ENCODE measurements at regions not wholly inside any gene's neighbourhood (a gene's known extent, or its start where the extent isn't known, plus 50 kb on each side); places are given as distances from the start of the nearest gene placed in this dataset.

- TF ChIP-seq EZH2 (IDR thresholded peaks at IDR 0.05; ENCODE audit: borderline replicate concordance): no peak
- TF ChIP-seq CTCF (IDR thresholded peaks at IDR 0.05; ENCODE audit: poor library complexity): no peak
- TF ChIP-seq EZH2phosphoT487 (IDR thresholded peaks at IDR 0.05; ENCODE audit: low read depth, severe bottlenecking, unreplicated experiment): no peak
Measured at GRCh38 chr4:4776934-4777333, 82.5 kb upstream of the MSX1 start.

Measured in hepatocyte (in vitro differentiated cells).